B cell (primary cell): ENCODE measurements at regions not wholly inside any gene's neighbourhood (a gene's known extent, or its start where the extent isn't known, plus 50 kb on each side); places are given as distances from the start of the nearest gene placed in this dataset.
"Not testable (repeated sequence)": the region's sequence is repeated elsewhere in the genome, so short reads cannot be mapped to it uniquely, and the experiment has no call there.

Experiments
- ATAC-seq: fragments of 200-7000 bp; cut with Tn5 transposase; one replicate; pipeline ENCODE4 v1.10.0; 2021; ENCODE audit warnings: low read depth, mild to moderate bottlenecking, moderate number of reproducible peaks, moderate library complexity
- CTCF ChIA-PET: fragments of 350-600 bp; sonication (Branson Sonifier 250); formaldehyde crosslinking; loops from one replicate; lab custom pipeline; 2021; ENCODE audit warnings: antibody characterized with exemption, inconsistent platforms; lab: Charles Lee
- POLR2A ChIA-PET: fragments of 350-600 bp; sonication (Branson Sonifier 250); formaldehyde crosslinking; loops from one replicate; lab custom pipeline; 2021; ENCODE audit warnings: antibody characterized with exemption; lab: Charles Lee
- DNase-seq: peaks from one replicate; pipeline ENCODE4 v3.0.0; 2013
- H2AFZ ChIP-seq: 2 replicates; pipeline ENCODE4 v1.6.1; 2012; ENCODE audit warnings: mild to moderate bottlenecking, low read depth, low read length; ENCODE audit not compliant: insufficient read depth, poor library complexity, severe bottlenecking
- H3K27ac ChIP-seq, 2 donors: 1 replicate in 1 of 2; 2 replicates in 1 of 2; pipeline ENCODE4 v1.5.1; 2012 to 2013; ENCODE audit warnings: low read length in 2 of 2, mild to moderate bottlenecking in 2 of 2, moderate library complexity in 1 of 2
- H3K27me3 ChIP-seq, 4 experiments: fragments of 200-600 bp in 1 of 4; sonication (generic) in 1 of 4; replicated peaks in 1 of 4; 1 replicate in 2 of 4; 2 replicates in 2 of 4; pipeline versions ENCODE4 v1.6.1 to v1.7.0; 2013 to 2016; ENCODE audit warnings: low read length in 3 of 4, mild to moderate bottlenecking in 2 of 4, mixed read lengths in 1 of 4, moderate library complexity in 1 of 4; ENCODE audit not compliant: insufficient read depth in 4 of 4, control insufficient read depth in 3 of 4; ENCODE audit errors: control extremely low read depth in 1 of 4
- H3K36me3 ChIP-seq, 2 experiments: replicated peaks in 1 of 2; 1 replicate in 1 of 2; 2 replicates in 1 of 2; pipeline versions ENCODE4 v1.6.1 to v1.7.1; 2013; ENCODE audit warnings: low read length in 1 of 2; ENCODE audit not compliant: insufficient read depth in 2 of 2, control insufficient read depth in 1 of 2; ENCODE audit errors: control extremely low read depth in 1 of 2, extremely low read depth in 1 of 2
- H3K4me1 ChIP-seq, 2 donors: fragments of 200-600 bp in 1 of 2; sonication (generic) in 1 of 2; 1 replicate in 1 of 2; 2 replicates in 1 of 2; pipeline versions ENCODE4 v1.5.1 to v1.6.1; 2013 to 2017; ENCODE audit warnings: low read length in 2 of 2; ENCODE audit not compliant: control insufficient read depth in 2 of 2, insufficient read depth in 2 of 2
- H3K4me2 ChIP-seq: replicated peaks from 2 replicates; pipeline ENCODE3; 2012; ENCODE audit warnings: mild to moderate bottlenecking, low read depth, low read length; ENCODE audit not compliant: poor library complexity, severe bottlenecking
- H3K4me3 ChIP-seq, 5 experiments: fragments of 200-600 bp in 1 of 5; sonication (generic) in 1 of 5; 1 replicate in 3 of 5; 2 replicates in 2 of 5; pipeline versions ENCODE4 v1.5.1 to v1.7.0; 2011 to 2016; ENCODE audit warnings: low read length in 4 of 5, mild to moderate bottlenecking in 4 of 5, low read depth in 2 of 5, control low read depth in 1 of 5, moderate library complexity in 1 of 5; ENCODE audit not compliant: insufficient read depth in 1 of 5; ENCODE audit errors: control extremely low read depth in 1 of 5, extremely low read depth in 1 of 5
- H3K79me2 ChIP-seq: fragments of 200-600 bp; sonication (generic); one replicate; pipeline ENCODE4 v1.6.0; 2016; ENCODE audit warnings: low read length; ENCODE audit not compliant: control insufficient read depth, insufficient read depth
- H3K9ac ChIP-seq: fragments of 200-600 bp; sonication (generic); 2 replicates; pipeline ENCODE4 v1.6.1; 2017; ENCODE audit warnings: mild to moderate bottlenecking, low read length, moderate library complexity
- H3K9me3 ChIP-seq, 3 donors: one replicate each; pipeline versions ENCODE4 v1.6.1 to v1.7.1; 2013; ENCODE audit warnings: low read length in 2 of 3; ENCODE audit not compliant: control insufficient read depth in 2 of 3, insufficient read depth in 1 of 3; ENCODE audit errors: control extremely low read depth in 1 of 3
- H4K20me1 ChIP-seq: 2 replicates; pipeline ENCODE4 v1.6.0; 2012; ENCODE audit warnings: mild to moderate bottlenecking, low read length; ENCODE audit not compliant: insufficient read depth, control insufficient read depth, poor library complexity, severe bottlenecking
- H3K27ac Mint-ChIP-seq: one replicate; pipeline ENCODE4 v1.8.0; 2021; ENCODE audit warnings: mixed read lengths
- H3K27me3 Mint-ChIP-seq: one replicate; pipeline ENCODE4 v1.8.0; 2021; ENCODE audit warnings: mixed read lengths
- H3K4me1 Mint-ChIP-seq: one replicate; pipeline ENCODE4 v1.8.0; 2021; ENCODE audit warnings: mixed read lengths
- H3K4me3 Mint-ChIP-seq: one replicate; pipeline ENCODE4 v1.8.0; 2021; ENCODE audit warnings: mixed read lengths
- H3K9me3 Mint-ChIP-seq: one replicate; pipeline ENCODE4 v1.8.0; 2022; ENCODE audit warnings: mixed read lengths; ENCODE audit not compliant: insufficient read depth
- EZH2 ChIP-seq: IDR thresholded peaks from 2 replicates; pipeline ENCODE4 v1.6.1; 2012; ENCODE audit warnings: borderline replicate concordance, low read depth, mild to moderate bottlenecking, moderate library complexity, low read length; ENCODE audit not compliant: insufficient read depth, poor library complexity, severe bottlenecking
- WGBS: methylation state at CpG from one replicate; pipeline ENCODE4 v1.1.5; 2013; ENCODE audit warnings: missing lambda C conversion rate; ENCODE audit not compliant: insufficient coverage; 5-methylcytosine and 5-hydroxymethylcytosine counted together
- intact Hi-C: fragments of 100-400 bp; cut with micrococcal nuclease; formaldehyde crosslinking; loops from one replicate; pipeline ENCODE4 v1.10.0; 2022
- TF ChIP-seq, protein P1 (sequence below): fragments of 200-600 bp; IDR thresholded peaks from one replicate; pipeline ENCODE4 v1.8.0; 2022; ENCODE audit warnings: antibody characterized with exemption, mild to moderate bottlenecking

DNA sequence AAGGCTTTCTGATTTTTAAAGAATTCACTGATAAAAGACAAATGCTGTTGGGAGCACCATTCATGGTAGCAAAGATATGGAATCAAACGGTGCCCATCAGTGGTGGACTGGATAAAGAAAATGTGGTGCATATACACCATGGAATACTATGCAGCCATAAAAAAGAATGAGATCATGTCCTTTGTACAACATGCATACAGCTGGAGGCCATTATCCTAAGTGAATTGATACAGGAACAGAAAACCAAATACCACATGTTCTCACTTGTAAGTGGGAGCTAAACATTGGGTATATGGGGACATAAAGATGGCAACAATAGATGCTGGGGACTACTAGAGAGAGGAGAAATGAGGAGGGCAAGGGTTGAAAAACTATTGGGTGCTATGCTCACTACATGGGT, 68.8 kb upstream of the MPP7 start:
- CTCF ChIA-PET = interaction anchor here (1.4 to 3.6 kb wide), 3 partner anchors 9 to 130 kb away, joined by 3 to 19 read pairs (median 6); partner anchors contain the start of gene MPP7
- peaks cover 26 to 29% of the 10 kb centered on the region in 2 donors for H3K4me1 ChIP-seq
- H3K27me3 ChIP-seq, H3K27me3 Mint-ChIP-seq, H3K79me2 ChIP-seq, H3K36me3 ChIP-seq, H3K4me3 Mint-ChIP-seq, H2AFZ ChIP-seq, intact Hi-C loops, DNase-seq, H3K9me3 Mint-ChIP-seq, ATAC-seq, H3K27ac Mint-ChIP-seq, H3K4me3 ChIP-seq, H3K27ac ChIP-seq, H3K9ac ChIP-seq, H3K4me2 ChIP-seq, H3K9me3 ChIP-seq, H4K20me1 ChIP-seq, POLR2A ChIA-PET: not testable (repeated sequence)
- no CpG with 5 or more reads among the region's 1 CpG for WGBS
- H3K4me1 Mint-ChIP-seq = peaks cover 21% of the 10 kb centered on the region

DNA sequence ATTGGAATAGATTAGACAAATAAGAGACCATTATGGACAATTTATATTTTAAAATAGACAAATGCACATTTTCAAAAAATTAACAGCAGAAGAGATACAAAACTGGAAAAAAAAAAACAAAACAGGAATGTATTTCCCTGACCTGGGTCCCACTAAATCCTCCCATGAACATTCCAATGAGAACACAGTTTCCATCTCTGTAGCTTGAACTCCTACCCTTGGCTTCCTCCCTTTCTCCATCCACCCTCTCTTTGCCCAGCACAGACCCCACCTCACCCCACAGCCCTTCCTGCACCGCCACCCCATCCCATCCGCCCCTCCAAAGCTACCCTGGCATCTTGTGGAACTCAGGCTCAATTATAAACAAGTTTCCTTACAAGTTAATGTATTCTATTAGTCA, 71.2 kb upstream of the MPP7 start:
- Mint-ChIP-seq H3K9me3 (no peaks in the 10 kb centered on the region), H3K27me3 (no peaks in the 10 kb centered on the region), H3K27ac (no peak overlapping the region), H3K4me3 (no peak overlapping the region), H3K4me1 (peaks cover 3% of the 10 kb centered on the region)
- peaks cover 3 to 5% of the 10 kb centered on the region in 2 donors for H3K4me1 ChIP-seq
- TF ChIP-seq, protein P1, sequence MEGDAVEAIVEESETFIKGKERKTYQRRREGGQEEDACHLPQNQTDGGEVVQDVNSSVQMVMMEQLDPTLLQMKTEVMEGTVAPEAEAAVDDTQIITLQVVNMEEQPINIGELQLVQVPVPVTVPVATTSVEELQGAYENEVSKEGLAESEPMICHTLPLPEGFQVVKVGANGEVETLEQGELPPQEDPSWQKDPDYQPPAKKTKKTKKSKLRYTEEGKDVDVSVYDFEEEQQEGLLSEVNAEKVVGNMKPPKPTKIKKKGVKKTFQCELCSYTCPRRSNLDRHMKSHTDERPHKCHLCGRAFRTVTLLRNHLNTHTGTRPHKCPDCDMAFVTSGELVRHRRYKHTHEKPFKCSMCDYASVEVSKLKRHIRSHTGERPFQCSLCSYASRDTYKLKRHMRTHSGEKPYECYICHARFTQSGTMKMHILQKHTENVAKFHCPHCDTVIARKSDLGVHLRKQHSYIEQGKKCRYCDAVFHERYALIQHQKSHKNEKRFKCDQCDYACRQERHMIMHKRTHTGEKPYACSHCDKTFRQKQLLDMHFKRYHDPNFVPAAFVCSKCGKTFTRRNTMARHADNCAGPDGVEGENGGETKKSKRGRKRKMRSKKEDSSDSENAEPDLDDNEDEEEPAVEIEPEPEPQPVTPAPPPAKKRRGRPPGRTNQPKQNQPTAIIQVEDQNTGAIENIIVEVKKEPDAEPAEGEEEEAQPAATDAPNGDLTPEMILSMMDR = no peak
- TF ChIP-seq EZH2 = no peak
- intact Hi-C loops = no loop called here
- H4K20me1 ChIP-seq = no peaks in the 10 kb centered on the region
- H3K9me3 ChIP-seq = peaks cover 0 to 5% (median 0%) of the 10 kb centered on the region in 3 donors
- no peak overlapping the region for H3K4me3 ChIP-seq
- ChIA-PET CTCF (no interaction called here), POLR2A (no interaction called here)
- H3K79me2 ChIP-seq = no peaks in the 10 kb centered on the region
- no peaks in the 10 kb centered on the region for H3K27me3 ChIP-seq
- no CpG with 5 or more reads among the region's 2 CpGs for WGBS
- H3K4me2 ChIP-seq = no peak overlapping the region
- ATAC-seq (no peak), DNase-seq (no peak)
- no peak overlapping the region for H3K27ac ChIP-seq
- H2AFZ ChIP-seq = no peak overlapping the region
- no peaks in the 10 kb centered on the region for H3K36me3 ChIP-seq
- no peak overlapping the region for H3K9ac ChIP-seq
